ENCODE measurements at regions not wholly inside any gene's neighbourhood (a gene's known extent, or its start where the extent isn't known, plus 50 kb on each side); places are given as distances from the start of the nearest gene placed in this dataset.

DNA sequence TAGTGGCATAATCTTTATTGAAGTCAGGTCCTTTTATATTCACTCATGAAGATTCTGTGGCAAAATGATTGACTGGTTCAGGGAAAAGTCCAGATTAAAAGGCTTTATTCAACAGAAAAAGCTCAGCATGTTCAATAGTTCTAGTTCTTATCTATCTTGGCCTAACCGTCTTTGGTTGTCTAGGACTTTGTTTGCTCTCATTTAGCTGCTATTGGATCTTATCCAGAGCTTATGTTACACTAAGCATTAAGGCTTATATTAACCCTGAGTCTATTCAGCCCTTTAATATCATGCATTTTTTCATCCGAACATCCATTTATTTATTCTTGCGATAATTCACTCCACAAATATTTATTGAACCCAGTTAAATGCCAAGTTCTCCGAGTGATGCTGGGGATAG, 601.0 kb upstream of the SGO1 start:
- TF ChIP-seq POLR2A (IDR thresholded peaks at IDR 0.05) = no peak
- TF ChIP-seq EP300 (IDR thresholded peaks at IDR 0.05) = no peak
- TF ChIP-seq, protein P1, sequence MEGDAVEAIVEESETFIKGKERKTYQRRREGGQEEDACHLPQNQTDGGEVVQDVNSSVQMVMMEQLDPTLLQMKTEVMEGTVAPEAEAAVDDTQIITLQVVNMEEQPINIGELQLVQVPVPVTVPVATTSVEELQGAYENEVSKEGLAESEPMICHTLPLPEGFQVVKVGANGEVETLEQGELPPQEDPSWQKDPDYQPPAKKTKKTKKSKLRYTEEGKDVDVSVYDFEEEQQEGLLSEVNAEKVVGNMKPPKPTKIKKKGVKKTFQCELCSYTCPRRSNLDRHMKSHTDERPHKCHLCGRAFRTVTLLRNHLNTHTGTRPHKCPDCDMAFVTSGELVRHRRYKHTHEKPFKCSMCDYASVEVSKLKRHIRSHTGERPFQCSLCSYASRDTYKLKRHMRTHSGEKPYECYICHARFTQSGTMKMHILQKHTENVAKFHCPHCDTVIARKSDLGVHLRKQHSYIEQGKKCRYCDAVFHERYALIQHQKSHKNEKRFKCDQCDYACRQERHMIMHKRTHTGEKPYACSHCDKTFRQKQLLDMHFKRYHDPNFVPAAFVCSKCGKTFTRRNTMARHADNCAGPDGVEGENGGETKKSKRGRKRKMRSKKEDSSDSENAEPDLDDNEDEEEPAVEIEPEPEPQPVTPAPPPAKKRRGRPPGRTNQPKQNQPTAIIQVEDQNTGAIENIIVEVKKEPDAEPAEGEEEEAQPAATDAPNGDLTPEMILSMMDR (IDR thresholded peaks at IDR 0.05) = no peak
